Fibroblast of skin of right quadriceps (primary cell): ENCODE measurements at regions not wholly inside any gene's neighbourhood (a gene's known extent, or its start where the extent isn't known, plus 50 kb on each side); places are given as distances from the start of the nearest gene placed in this dataset.
A peak's percentile ranks its signal among the peaks of the same experiment; 100 is the strongest.

ENCODE experiments used
- DNase-seq: peaks from one replicate; pipeline ENCODE4 v3.0.0-alpha.2; 2013

GRCh38 chr1:204736836-204737235, 51.3 kb upstream of the LRRN2 start:
- no peak for DNase-seq

DNA sequence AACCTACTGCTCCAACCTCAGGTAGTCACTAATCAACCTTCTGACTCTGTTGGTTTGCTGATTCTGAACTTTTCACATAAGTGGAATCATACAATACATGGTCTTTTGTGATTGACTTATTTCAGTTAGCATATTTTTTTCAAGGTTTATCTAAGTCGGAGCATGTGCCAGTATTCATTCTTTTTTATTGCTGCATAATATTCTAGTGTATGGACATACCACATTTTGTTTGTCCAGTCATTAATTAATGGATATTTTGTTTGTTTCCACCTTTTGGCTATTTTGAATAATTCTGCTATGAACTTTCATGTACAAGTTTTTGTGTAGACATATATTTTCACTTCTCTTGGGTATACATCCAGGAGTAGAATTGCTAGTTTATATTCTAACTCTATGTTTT, 53.0 kb upstream of the LRRN2 start:
- no peak for DNase-seq

DNA sequence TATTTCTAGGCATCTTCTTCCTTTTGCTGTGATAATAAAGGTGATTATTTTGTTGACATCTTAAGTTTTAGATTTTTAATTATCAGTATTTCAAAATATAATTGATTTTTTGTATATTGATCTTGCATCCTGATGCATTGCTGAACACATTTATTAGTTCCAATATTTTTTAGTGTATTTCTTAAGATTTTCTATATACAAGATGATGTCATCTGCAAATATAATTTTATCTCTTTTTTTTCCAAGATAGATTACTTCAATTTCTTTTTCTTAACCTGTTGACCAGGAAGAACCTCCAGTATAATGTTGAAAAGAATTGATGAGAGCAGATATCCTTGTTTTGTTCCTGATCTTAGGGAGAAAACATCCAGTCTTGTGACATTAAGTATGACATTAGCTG, 54.8 kb upstream of the LRRN2 start:
- no peak for DNase-seq

DNA sequence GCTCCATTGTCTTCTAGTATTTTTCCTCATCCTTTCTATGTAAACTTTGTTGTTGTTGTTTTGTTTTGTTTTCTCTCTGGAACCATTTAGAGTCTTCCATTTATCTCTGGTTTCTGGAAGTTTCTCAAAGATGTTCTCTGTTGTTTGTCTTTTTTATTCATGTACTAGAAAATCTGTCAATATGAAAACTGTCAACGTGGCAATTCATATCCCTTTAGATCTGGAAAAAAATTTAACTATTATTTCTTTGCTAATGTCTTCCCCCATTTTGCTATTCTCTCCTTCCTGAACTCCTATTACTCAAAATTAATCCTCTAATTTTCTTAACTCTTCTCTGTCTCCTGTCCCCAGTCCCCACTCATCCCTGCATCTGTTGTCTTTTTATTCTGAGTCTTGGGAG, 55.9 kb upstream of the LRRN2 start:
- no peak for DNase-seq

DNA sequence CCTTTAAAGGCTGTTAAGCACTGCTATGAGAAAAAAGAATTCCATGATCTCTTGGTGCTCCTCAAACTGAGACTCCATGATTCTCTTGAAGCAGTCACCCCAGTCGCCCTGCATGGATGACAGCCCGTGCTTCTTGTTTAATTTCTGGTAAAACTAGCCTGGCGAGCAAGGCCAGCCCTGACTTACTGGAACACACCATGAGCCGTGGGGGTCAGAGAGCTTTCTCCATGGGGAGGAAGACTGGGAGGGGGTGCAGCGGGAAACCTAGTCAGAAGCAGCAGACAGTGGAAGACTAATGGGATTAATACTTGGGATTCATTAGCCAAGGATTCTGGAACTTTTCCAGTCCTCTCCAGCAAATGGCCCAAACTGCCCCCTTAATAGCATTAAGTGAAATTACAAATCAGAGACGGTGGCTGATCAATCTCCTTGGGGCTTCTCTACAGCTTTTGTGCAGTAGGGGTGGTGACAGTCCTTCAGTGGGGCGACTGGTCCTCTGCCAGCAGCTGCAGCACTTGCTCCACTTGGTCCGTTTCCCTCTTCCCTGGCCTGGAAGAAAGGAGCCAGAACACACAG, 57.2 kb upstream of the LRRN2 start:
- no peak for DNase-seq

DNA sequence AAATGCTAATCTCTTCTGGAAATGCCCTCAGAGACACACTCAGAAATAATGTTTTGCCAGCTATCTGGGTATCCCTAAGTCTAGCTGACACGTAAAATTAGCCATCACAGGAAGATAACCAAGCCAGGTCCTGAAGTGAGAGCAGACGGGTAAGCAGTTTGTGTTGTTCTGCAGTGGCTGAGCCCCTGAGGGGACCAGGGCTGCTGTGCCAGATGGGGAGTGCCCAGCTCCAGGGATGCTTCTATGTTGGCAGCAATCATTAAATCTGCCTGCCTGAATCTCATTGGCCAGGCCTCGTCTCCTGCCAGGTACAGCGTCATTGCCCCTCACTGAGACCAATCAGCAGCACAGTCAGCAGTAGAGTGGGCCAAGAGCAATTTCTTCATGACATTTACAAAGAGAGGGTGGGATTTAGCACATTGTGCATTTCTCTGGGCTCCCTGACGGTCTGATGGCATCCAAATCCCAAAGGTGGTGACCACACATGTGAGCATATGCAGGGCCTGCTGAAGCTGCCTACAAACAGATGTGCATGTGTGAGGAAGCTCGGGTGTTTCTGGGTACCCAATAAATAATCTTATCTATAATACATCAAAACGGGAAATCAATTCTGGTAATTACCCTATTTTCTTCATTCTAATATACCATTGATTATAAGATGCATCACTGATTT, 58.7 kb upstream of the LRRN2 start:
- DNase-seq = no peak

DNA sequence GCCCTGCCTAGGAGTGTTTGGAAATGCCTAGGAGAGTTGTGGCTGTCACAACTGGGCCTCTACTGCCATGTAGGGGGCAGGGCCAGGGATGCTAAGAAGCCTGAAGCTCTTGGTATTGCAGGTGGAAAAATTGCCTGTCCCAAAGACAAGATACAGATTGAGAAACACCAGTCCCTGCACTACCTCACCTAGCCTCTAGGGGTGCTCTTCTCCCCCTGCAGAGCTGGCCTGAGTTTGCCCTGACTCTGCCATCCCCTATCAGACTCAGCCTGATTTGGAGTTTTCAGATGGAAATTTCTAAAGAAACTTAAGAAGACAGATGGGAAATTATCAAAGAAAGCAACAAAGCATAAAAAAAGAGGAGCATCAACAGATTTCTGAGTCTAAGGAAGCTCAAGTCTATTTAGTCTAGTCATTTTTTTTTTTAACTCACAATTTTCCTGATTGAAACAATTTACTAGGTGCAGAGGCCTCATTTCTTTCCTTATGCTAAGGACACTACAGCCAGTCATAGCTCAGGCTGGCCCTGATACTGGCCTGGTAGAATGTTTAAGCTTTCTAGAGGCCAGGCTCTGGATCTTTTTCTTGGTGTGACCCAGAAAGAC, 61.4 kb upstream of the LRRN2 start:
- peak; percentile 28 for DNase-seq

GRCh38 chr1:204751480-204751879, 65.9 kb upstream of the LRRN2 start:
- DNase-seq = no peak

GRCh38 chr1:204751883-204752687, 66.5 kb upstream of the LRRN2 start:
- DNase-seq = no peak

DNA sequence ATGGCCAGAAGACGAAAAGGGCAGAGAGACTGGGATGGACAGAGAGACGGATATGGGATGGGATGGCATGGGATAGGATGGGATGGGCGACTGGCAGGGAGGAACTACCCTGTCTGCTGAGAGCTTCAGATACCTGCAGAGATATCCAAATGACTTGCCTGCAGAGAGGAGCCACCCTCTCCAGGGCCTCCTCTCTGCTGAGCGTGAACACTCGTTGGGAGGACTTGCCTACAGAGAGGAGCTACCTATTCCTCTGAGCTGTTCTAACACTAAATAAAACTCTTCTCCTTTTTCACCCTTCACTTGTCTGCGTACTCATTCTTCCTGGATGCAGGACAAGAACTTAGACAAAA, 67.1 kb upstream of the LRRN2 start:
- no peak for DNase-seq

GRCh38 chr1:204754821-204755220, 69.3 kb upstream of the LRRN2 start:
- no peak for DNase-seq

- DNase-seq = no peak
These were observed 70.8 kb upstream of the LRRN2 start for GRCh38 chr1:204756349-204756748.

GRCh38 chr1:204756811-204757210, 71.3 kb upstream of the LRRN2 start:
- DNase-seq = no peak

DNA sequence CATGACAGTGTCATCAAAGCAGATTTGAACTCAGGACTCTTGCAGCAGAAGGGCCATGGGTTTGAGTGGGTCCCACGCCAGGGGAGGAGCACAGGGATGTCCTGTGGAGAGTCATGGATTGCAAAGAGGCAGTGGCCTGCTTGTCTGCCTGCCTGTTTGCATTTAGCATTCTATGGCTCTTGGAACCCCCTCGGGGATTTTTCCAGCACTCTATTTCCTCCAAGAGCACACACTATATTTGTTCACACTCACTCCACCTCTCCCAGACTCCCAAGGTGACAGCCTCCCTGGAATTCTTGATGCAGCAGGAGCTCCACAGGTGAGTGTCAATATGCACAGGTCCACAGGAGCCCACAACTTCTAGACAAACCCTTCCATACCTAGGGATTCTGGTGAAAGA, 73.1 kb upstream of the LRRN2 start:
- no peak for DNase-seq

DNA sequence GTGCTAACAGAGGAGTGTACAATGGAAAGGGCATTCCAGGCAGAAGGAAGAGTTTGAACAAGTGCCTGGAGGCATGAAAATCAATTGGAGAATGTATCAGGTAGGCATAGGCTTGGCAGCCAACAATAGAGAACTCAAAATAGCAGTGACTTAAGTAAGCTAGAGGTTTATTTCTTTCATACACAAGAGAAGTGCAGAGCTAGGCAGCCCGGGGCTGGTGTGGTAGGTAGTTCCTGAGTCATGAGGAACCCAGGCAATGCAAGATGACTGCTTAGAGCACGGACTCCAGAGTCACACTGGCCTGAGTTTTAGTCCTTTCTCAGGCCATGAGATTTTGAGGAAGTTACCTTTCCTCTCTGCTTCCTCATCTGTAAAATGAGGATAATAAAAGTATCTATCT, 74.8 kb upstream of the LRRN2 start:
- no peak for DNase-seq

- no peak for DNase-seq
These were observed 75.2 kb upstream of the LRRN2 start for GRCh38 chr1:204760757-204761156.

GRCh38 chr1:204763773-204764427, 78.4 kb upstream of the LRRN2 start:
- peak; percentile 54 for DNase-seq

DNA sequence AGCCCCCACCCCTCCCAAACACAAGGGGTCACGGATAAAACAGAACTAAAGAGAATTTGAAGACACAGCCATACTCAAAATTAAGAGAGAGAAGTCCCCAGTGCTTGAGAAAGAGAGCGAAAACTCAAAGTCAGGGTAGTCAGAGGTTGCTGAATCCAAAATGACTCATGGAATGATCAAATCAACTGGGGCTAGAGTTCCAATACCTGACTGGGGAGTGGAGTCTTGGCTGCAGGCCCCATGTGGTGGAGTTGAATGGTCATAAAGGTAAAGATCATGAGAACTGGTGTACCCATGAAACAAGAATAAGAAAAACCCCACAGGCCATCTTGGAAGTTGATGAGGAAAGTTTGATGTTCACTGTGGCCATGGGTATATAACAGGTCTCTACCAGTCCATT, 84.5 kb upstream of the LRRN2 start:
- DNase-seq = no peak

GRCh38 chr1:204771358-204771757, 85.8 kb upstream of the LRRN2 start:
- DNase-seq = no peak

GRCh38 chr1:204773246-204773645, 87.7 kb upstream of the LRRN2 start:
- no peak for DNase-seq

- DNase-seq = no peak
These were observed 90.0 kb upstream of the LRRN2 start for GRCh38 chr1:204775546-204775945.

DNA sequence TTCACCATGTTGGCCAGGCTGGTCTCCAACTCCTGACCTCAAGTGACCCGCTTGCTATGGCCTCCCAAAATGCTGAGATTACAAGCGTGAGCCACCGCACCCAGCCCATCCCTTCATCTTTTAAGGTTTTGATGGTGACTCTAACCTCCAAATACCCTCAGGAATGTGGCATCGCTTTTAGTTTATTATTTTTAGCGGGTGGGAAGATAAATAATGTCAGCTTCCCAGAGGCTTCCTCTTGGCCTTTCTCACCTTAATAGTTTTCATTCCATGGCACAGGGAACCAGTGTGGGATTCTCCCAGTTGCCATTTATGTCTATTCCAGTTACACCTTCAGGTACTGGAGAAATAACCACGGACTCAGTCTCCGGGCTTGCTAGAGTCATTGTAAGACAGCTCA, 92.1 kb upstream of the LRRN2 start:
- no peak for DNase-seq

DNA sequence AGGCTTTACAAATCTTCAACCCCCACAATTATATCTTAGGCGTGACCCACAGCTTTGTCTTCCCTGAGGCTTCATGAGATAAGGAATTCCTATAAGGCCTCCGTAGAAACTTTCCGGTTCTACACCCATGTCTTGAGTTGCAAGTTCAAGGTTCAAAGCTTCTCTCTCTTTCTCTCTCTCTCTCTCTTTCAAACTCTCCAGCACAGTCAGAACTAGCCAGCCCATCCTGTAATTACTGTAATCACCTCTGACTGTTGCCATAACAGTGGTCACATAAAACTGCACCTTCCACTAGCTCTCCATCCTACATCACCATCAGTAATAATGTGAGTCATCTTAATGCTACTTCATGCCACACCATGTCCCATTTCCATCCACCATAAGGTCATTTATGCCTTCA, 90.0 kb upstream of the NFASC start:
- DNase-seq = no peak
